HCT116 (cell line): ENCODE measurements at regions not wholly inside any gene's neighbourhood (a gene's known extent, or its start where the extent isn't known, plus 50 kb on each side); places are given as distances from the start of the nearest gene placed in this dataset.

Experiments used
- ATAC-seq: fragments of 200-7000 bp; cut with Tn5 transposase; 2 replicates; pipeline ENCODE4 v1.9.1; 2020; ENCODE audit warnings: mild to moderate bottlenecking, moderate library complexity
- BruUV-seq: library from RNA; stranded (reverse); fragments of 400-500 nt; replicated peaks from 2 replicates; lab custom pipeline; 2021; lab: Mats Ljungman, UMichigan
- CTCF ChIA-PET: fragments of 300-600 bp; sonication (Branson Sonifier 250); formaldehyde crosslinking; loops from one replicate; lab custom pipeline; 2021; ENCODE audit warnings: antibody characterized with exemption; lab: Charles Lee
- POLR2A ChIA-PET: fragments of 300-600, 350-600 bp; sonication (Branson Sonifier 250); formaldehyde crosslinking; loops from one replicate; lab custom pipeline; 2021; ENCODE audit warnings: antibody characterized with exemption; lab: Charles Lee
- RAD21 ChIA-PET, 2 experiments: fragments of 300-600 bp; sonication (Branson Sonifier 250); formaldehyde crosslinking; loops; one replicate each; lab custom pipeline; 2023; ENCODE audit warnings: low total read pairs in 2 of 2; ENCODE audit not compliant: uncharacterized antibody in 2 of 2, unreplicated experiment in 2 of 2, low non-redundant PET in 1 of 2; lab: Charles Lee
- DNase-seq: peaks from one replicate; pipeline ENCODE4 v3.0.0-alpha.2; 2010; ENCODE audit warnings: low read depth, low spot score
- H2AFZ ChIP-seq: fragments of 200-600 bp; shearing (Covaris generic), sonication (generic); 2 replicates; pipeline ENCODE4 v1.6.1; 2017; ENCODE audit warnings: low read depth, mixed run types, mixed read lengths, antibody characterized with exemption, low read length; ENCODE audit not compliant: poor library complexity, severe bottlenecking
- H3K27ac ChIP-seq: 2 replicates; pipeline ENCODE4 v1.5.1; 2012; ENCODE audit warnings: low read depth, low read length
- H3K27me3 ChIP-seq: fragments of 200-600 bp; sonication (generic); 2 replicates; pipeline ENCODE4 v1.6.1; 2016; ENCODE audit warnings: mixed run types, low read length, mixed read lengths; ENCODE audit not compliant: insufficient read depth
- H3K36me3 ChIP-seq, 2 experiments: fragments of 200-500 bp in 1 of 2; fragments of 200-600 bp in 1 of 2; sonication (Bioruptor generic) in 1 of 2; sonication (generic) in 1 of 2; 2 replicates each; pipeline versions ENCODE4 v1.5.1 to v1.6.1; 2014 to 2016; ENCODE audit warnings: low read length in 2 of 2, inconsistent platforms in 1 of 2, mixed read lengths in 1 of 2, mixed run types in 1 of 2; ENCODE audit not compliant: insufficient read depth in 2 of 2, control insufficient read depth in 1 of 2
- H3K4me1 ChIP-seq, 2 experiments: fragments of 200-600 bp in 1 of 2; sonication (generic) in 1 of 2; 2 replicates each; pipeline versions ENCODE4 v1.5.1 to v1.6.1; 2012 to 2017; ENCODE audit warnings: low read length in 2 of 2, inconsistent platforms in 1 of 2, mild to moderate bottlenecking in 1 of 2, mixed read lengths in 1 of 2, mixed run types in 1 of 2, moderate library complexity in 1 of 2; ENCODE audit not compliant: insufficient read depth in 2 of 2, control insufficient read depth in 1 of 2
- H3K4me2 ChIP-seq: fragments of 200-600 bp; sonication (generic); 2 replicates; pipeline ENCODE4 v1.6.1; 2017; ENCODE audit warnings: mixed run types, low read length, mixed read lengths
- H3K4me3 ChIP-seq, 2 experiments: fragments of 200-600 bp in 1 of 2; sonication (generic) in 1 of 2; replicated peaks in 1 of 2; 2 replicates each; pipeline ENCODE4 v1.5.1; 2011 to 2016; ENCODE audit warnings: low read length in 2 of 2, control low read depth in 1 of 2, low read depth in 1 of 2, mild to moderate bottlenecking in 1 of 2, mixed read lengths in 1 of 2, mixed run types in 1 of 2
- H3K79me2 ChIP-seq: fragments of 200-600 bp; sonication (generic); 2 replicates; pipeline ENCODE4 v1.6.1; 2017; ENCODE audit warnings: mild to moderate bottlenecking, mixed run types, low read length, moderate library complexity, mixed read lengths; ENCODE audit not compliant: insufficient read depth
- H3K9ac ChIP-seq: fragments of 200-600 bp; sonication (generic); 2 replicates; pipeline ENCODE4 v1.6.1; 2016; ENCODE audit warnings: low read length, mixed read lengths
- H3K9me2 ChIP-seq: fragments of 200-600 bp; sonication (generic), shearing (Covaris generic); 2 replicates; pipeline ENCODE4 v1.6.1; 2017; ENCODE audit warnings: mixed run types, mild to moderate bottlenecking, moderate library complexity; ENCODE audit not compliant: insufficient read depth
- H3K9me3 ChIP-seq, 2 experiments: fragments of 200-500 bp in 1 of 2; fragments of 200-600 bp in 1 of 2; sonication (Bioruptor generic) in 1 of 2; sonication (generic) in 1 of 2; 2 replicates each; pipeline ENCODE4 v1.6.1; 2014 to 2017; ENCODE audit warnings: low read length in 2 of 2, mixed read lengths in 2 of 2, inconsistent platforms in 1 of 2, low read depth in 1 of 2, mild to moderate bottlenecking in 1 of 2, mixed run types in 1 of 2, moderate library complexity in 1 of 2; ENCODE audit not compliant: control insufficient read depth in 1 of 2, insufficient read depth in 1 of 2
- H4K20me1 ChIP-seq: fragments of 200-600 bp; sonication (generic), shearing (Covaris generic); 2 replicates; pipeline ENCODE4 v1.6.1; 2017; ENCODE audit warnings: mixed run types, mild to moderate bottlenecking, moderate library complexity; ENCODE audit not compliant: insufficient read depth
- ATF3 ChIP-seq: IDR thresholded peaks from 2 replicates; pipeline ENCODE4 v1.6.1; 2012
- CBX3 ChIP-seq: IDR thresholded peaks from 2 replicates; pipeline ENCODE4 v1.6.1; 2012; ENCODE audit warnings: low read depth
- CEBPB ChIP-seq: IDR thresholded peaks from 2 replicates; pipeline ENCODE4 v1.6.1; 2012; ENCODE audit warnings: low read depth
- CTCF ChIP-seq, 3 experiments: fragments of 200-600 bp in 1 of 3; sonication (generic) in 1 of 3; IDR thresholded peaks in 2 of 3; conservative IDR thresholded peaks in 1 of 3; 2 replicates each; pipeline ENCODE4 v1.5.1; 2012 to 2017; ENCODE audit warnings: low read depth in 2 of 3, low read length in 2 of 3, antibody characterized with exemption in 1 of 3, borderline replicate concordance in 1 of 3, control low read depth in 1 of 3, mild to moderate bottlenecking in 1 of 3, mixed read lengths in 1 of 3, mixed run types in 1 of 3, moderate library complexity in 1 of 3; ENCODE audit not compliant: insufficient read depth in 1 of 3
- EGR1 ChIP-seq: IDR thresholded peaks from 2 replicates; pipeline ENCODE4 v1.6.1; 2012; ENCODE audit warnings: low read depth
- ELF1 ChIP-seq: IDR thresholded peaks from 2 replicates; pipeline ENCODE4 v1.6.1; 2012; ENCODE audit warnings: low read depth, borderline replicate concordance
- EZH2 ChIP-seq: fragments of 200-600 bp; sonication (generic); IDR thresholded peaks from 2 replicates; pipeline ENCODE4 v1.6.1; 2017; ENCODE audit warnings: antibody characterized with exemption, mixed run types
- FOSL1 ChIP-seq: IDR thresholded peaks from 2 replicates; pipeline ENCODE4 v1.6.1; 2012; ENCODE audit warnings: low read depth
- JUND ChIP-seq: IDR thresholded peaks from 2 replicates; pipeline ENCODE4 v1.6.1; 2012
- MAX ChIP-seq: IDR thresholded peaks from 2 replicates; pipeline ENCODE4 v1.6.1; 2012
- POLR2A ChIP-seq: IDR thresholded peaks from 2 replicates; pipeline ENCODE4 v1.7.0; 2011; ENCODE audit warnings: borderline replicate concordance; ENCODE audit not compliant: insufficient read depth, insufficient read length; ENCODE audit errors: extremely low read depth
- POLR2AphosphoS5 ChIP-seq: IDR thresholded peaks from 2 replicates; pipeline ENCODE4 v1.6.1; 2011; ENCODE audit warnings: mild to moderate bottlenecking, low read depth, low read length, moderate library complexity
- RAD21 ChIP-seq: IDR thresholded peaks from 2 replicates; pipeline ENCODE4 v1.6.1; 2012; ENCODE audit warnings: low read depth, mild to moderate bottlenecking
- SIN3A ChIP-seq: IDR thresholded peaks from 2 replicates; pipeline ENCODE4 v1.6.1; 2012; ENCODE audit warnings: low read depth
- SP1 ChIP-seq: IDR thresholded peaks from 2 replicates; pipeline ENCODE4 v1.6.1; 2012; ENCODE audit warnings: low read depth
- SRF ChIP-seq: IDR thresholded peaks from 2 replicates; pipeline ENCODE4 v1.6.1; 2012; ENCODE audit warnings: low read depth
- TCF7L2 ChIP-seq: IDR thresholded peaks from 2 replicates; pipeline ENCODE4 v1.7.0; 2011; ENCODE audit warnings: borderline replicate concordance, inconsistent platforms; ENCODE audit not compliant: insufficient read depth, insufficient read length; ENCODE audit errors: extremely low read depth
- YY1 ChIP-seq: IDR thresholded peaks from 2 replicates; pipeline ENCODE4 v1.6.1; 2011; ENCODE audit warnings: low read length, low read depth, moderate library complexity, mild to moderate bottlenecking; ENCODE audit not compliant: insufficient replicate concordance; ENCODE audit errors: extremely low read depth
- intact Hi-C: fragments of 100-400 bp; cut with micrococcal nuclease; formaldehyde crosslinking; loops from 2 replicates; pipeline ENCODE4 v1.10.0; 2022
- TF ChIP-seq, protein P1 (sequence below): IDR thresholded peaks from 2 replicates; pipeline ENCODE4 v1.6.1; 2011; ENCODE audit warnings: mild to moderate bottlenecking, low read length, moderate library complexity; ENCODE audit not compliant: insufficient replicate concordance; ENCODE audit errors: extremely low read depth
- TF ChIP-seq, protein P2 (sequence below): IDR thresholded peaks from 2 replicates; pipeline ENCODE4 v1.6.1; 2012; ENCODE audit warnings: low read depth

DNA sequence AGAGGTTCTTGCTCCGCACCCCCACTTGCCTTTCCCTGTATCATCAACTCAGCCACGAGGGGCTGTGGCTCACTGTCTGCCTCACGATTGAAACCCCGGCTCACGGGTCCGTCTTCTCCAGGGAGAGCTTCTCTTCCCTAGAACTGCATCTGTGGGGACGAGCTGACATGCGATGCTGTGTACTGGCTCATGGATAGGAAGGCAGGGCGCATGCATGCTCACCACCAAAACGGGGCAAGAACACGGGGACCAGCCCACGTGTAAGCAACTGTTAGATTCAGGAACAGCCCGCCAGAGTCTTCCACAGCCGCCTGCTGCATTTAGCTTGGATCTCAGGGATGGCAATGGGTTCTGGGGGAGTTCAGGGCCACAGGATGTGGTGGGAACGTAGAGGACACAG is 275.9 kb upstream of the CDH4 start:
- no peak overlapping the region for H2AFZ ChIP-seq
- intact Hi-C loops = no loop called here
- BruUV-seq = no TSS peak
- no peaks in the 10 kb centered on the region for H3K36me3 ChIP-seq
- H3K4me2 ChIP-seq = no peak overlapping the region
- ChIA-PET POLR2A (no interaction called here), RAD21 (no interaction called here), CTCF (no interaction called here)
- H3K9me2 ChIP-seq = no peaks in the 10 kb centered on the region
- DNase-seq = no peak
- H3K4me1 ChIP-seq = no peaks in the 10 kb centered on the region
- no peaks in the 10 kb centered on the region for H3K27me3 ChIP-seq
- H4K20me1 ChIP-seq = no peaks in the 10 kb centered on the region
- H3K79me2 ChIP-seq = no peaks in the 10 kb centered on the region
- H3K9ac ChIP-seq = no peak overlapping the region
- TF ChIP-seq SIN3A = no peak
- TF ChIP-seq ELF1 = no peak
- TF ChIP-seq, protein P1, sequence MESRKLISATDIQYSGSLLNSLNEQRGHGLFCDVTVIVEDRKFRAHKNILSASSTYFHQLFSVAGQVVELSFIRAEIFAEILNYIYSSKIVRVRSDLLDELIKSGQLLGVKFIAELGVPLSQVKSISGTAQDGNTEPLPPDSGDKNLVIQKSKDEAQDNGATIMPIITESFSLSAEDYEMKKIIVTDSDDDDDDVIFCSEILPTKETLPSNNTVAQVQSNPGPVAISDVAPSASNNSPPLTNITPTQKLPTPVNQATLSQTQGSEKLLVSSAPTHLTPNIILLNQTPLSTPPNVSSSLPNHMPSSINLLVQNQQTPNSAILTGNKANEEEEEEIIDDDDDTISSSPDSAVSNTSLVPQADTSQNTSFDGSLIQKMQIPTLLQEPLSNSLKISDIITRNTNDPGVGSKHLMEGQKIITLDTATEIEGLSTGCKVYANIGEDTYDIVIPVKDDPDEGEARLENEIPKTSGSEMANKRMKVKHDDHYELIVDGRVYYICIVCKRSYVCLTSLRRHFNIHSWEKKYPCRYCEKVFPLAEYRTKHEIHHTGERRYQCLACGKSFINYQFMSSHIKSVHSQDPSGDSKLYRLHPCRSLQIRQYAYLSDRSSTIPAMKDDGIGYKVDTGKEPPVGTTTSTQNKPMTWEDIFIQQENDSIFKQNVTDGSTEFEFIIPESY = no peak
- no peak for TF ChIP-seq CTCF (IDR thresholded peaks at IDR 0.05 in 2 of 3, conservative IDR thresholded peaks at IDR 0.05 in 1 of 3; ENCODE audit: borderline replicate concordance in 1 of 3, insufficient read depth in 1 of 3, low read depth in 2 of 3, low read length in 2 of 3)
- no peak for TF ChIP-seq TCF7L2
- no peak for TF ChIP-seq ATF3
- TF ChIP-seq EGR1 = no peak
- TF ChIP-seq YY1 = no peak
- no peak for TF ChIP-seq JUND
- TF ChIP-seq CEBPB = no peak
- no peak for TF ChIP-seq CBX3
- no peak for TF ChIP-seq SRF
- no peak for TF ChIP-seq FOSL1
- no peak for TF ChIP-seq RAD21
- TF ChIP-seq POLR2A = no peak
- no peak for TF ChIP-seq POLR2AphosphoS5
- TF ChIP-seq EZH2 = no peak
- TF ChIP-seq, protein P2, sequence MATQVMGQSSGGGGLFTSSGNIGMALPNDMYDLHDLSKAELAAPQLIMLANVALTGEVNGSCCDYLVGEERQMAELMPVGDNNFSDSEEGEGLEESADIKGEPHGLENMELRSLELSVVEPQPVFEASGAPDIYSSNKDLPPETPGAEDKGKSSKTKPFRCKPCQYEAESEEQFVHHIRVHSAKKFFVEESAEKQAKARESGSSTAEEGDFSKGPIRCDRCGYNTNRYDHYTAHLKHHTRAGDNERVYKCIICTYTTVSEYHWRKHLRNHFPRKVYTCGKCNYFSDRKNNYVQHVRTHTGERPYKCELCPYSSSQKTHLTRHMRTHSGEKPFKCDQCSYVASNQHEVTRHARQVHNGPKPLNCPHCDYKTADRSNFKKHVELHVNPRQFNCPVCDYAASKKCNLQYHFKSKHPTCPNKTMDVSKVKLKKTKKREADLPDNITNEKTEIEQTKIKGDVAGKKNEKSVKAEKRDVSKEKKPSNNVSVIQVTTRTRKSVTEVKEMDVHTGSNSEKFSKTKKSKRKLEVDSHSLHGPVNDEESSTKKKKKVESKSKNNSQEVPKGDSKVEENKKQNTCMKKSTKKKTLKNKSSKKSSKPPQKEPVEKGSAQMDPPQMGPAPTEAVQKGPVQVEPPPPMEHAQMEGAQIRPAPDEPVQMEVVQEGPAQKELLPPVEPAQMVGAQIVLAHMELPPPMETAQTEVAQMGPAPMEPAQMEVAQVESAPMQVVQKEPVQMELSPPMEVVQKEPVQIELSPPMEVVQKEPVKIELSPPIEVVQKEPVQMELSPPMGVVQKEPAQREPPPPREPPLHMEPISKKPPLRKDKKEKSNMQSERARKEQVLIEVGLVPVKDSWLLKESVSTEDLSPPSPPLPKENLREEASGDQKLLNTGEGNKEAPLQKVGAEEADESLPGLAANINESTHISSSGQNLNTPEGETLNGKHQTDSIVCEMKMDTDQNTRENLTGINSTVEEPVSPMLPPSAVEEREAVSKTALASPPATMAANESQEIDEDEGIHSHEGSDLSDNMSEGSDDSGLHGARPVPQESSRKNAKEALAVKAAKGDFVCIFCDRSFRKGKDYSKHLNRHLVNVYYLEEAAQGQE = no peak
- TF ChIP-seq MAX = no peak
- TF ChIP-seq SP1 = no peak
- no peak overlapping the region for H3K4me3 ChIP-seq
- peaks cover 11 to 35% of the 10 kb centered on the region in 2 experiments; a peak in 2 of 4 replicates for H3K9me3 ChIP-seq
- no peak for ATAC-seq
- H3K27ac ChIP-seq = no peak overlapping the region
